MM.1S (cell line): ENCODE measurements at regions not wholly inside any gene's neighbourhood (a gene's known extent, or its start where the extent isn't known, plus 50 kb on each side); places are given as distances from the start of the nearest gene placed in this dataset.

Experiments
- DNase-seq: peaks from one replicate; pipeline ENCODE4 v3.0.0-alpha.2; 2015
- H2AFZ ChIP-seq: fragments of 300-600 bp; sonication (generic); 2 replicates; pipeline ENCODE4 v1.6.0; 2016; ENCODE audit warnings: antibody characterized with exemption, low read length
- H3F3A ChIP-seq: fragments of 300-600 bp; sonication (generic); 2 replicates; pipeline ENCODE4 v1.6.1; 2016; ENCODE audit warnings: mild to moderate bottlenecking, antibody characterized with exemption, low read length, moderate library complexity, mixed read lengths; ENCODE audit not compliant: insufficient read depth
- H3K27ac ChIP-seq: fragments of 300-600 bp; sonication (generic); 2 replicates; pipeline ENCODE4 v1.5.1; 2016; ENCODE audit warnings: mild to moderate bottlenecking, low read length
- H3K27me3 ChIP-seq: fragments of 300-600 bp; sonication (generic); replicated peaks from 2 replicates; pipeline ENCODE4 v1.6.0; 2016; ENCODE audit warnings: low read length; ENCODE audit not compliant: insufficient read depth
- H3K36me3 ChIP-seq: fragments of 300-600 bp; sonication (generic); replicated peaks from 2 replicates; pipeline ENCODE4 v1.6.1; 2016; ENCODE audit warnings: mild to moderate bottlenecking, low read length, mixed read lengths; ENCODE audit not compliant: insufficient read depth
- H3K4me1 ChIP-seq: fragments of 300-600 bp; sonication (generic); 2 replicates; pipeline ENCODE4 v1.6.1; 2016; ENCODE audit warnings: low read length, mixed read lengths
- H3K4me2 ChIP-seq: fragments of 300-600 bp; sonication (generic); 2 replicates; pipeline ENCODE4 v1.6.0; 2016; ENCODE audit warnings: low read depth, low read length
- H3K4me3 ChIP-seq: fragments of 300-600 bp; sonication (generic); 2 replicates; pipeline ENCODE4 v1.5.1; 2016; ENCODE audit warnings: low read length, mixed read lengths
- H3K79me2 ChIP-seq: fragments of 300-600 bp; sonication (generic); 2 replicates; pipeline ENCODE4 v1.6.1; 2016; ENCODE audit warnings: mixed run types, low read length, mixed read lengths
- H3K9ac ChIP-seq: fragments of 300-600 bp; sonication (generic); 2 replicates; pipeline ENCODE4 v1.6.1; 2016; ENCODE audit warnings: low read length, mixed read lengths
- H3K9me2 ChIP-seq: fragments of 300-600 bp; sonication (generic); replicated peaks from 2 replicates; pipeline ENCODE4 v1.6.1; 2016; ENCODE audit warnings: mild to moderate bottlenecking, low read length, mixed read lengths; ENCODE audit not compliant: insufficient read depth
- H3K9me3 ChIP-seq: fragments of 300-600 bp; sonication (generic); replicated peaks from 2 replicates; pipeline ENCODE4 v1.6.1; 2016; ENCODE audit warnings: mild to moderate bottlenecking, low read length, mixed read lengths; ENCODE audit not compliant: insufficient read depth
- H4K20me1 ChIP-seq: fragments of 300-600 bp; sonication (generic); 2 replicates; pipeline ENCODE4 v1.6.1; 2016; ENCODE audit warnings: mild to moderate bottlenecking, low read length, moderate library complexity, mixed read lengths; ENCODE audit not compliant: insufficient read depth
- EZH2 ChIP-seq: fragments of 300-600 bp; sonication (generic); optimal IDR thresholded peaks from 2 replicates; pipeline ENCODE3; 2017; ENCODE audit warnings: low read depth, mild to moderate bottlenecking, antibody characterized with exemption, low read length, mixed read lengths
- EZH2phosphoT487 ChIP-seq: fragments of 300-600 bp; sonication (generic); IDR thresholded peaks from 2 replicates; pipeline ENCODE4 v1.6.1; 2018; ENCODE audit warnings: antibody characterized with exemption, low read length
- TF ChIP-seq, protein P1 (sequence below): fragments of 300-600 bp; sonication (generic); IDR thresholded peaks from 2 replicates; pipeline ENCODE4 v1.5.1; 2016; ENCODE audit warnings: antibody characterized with exemption, low read length, mixed read lengths

DNA sequence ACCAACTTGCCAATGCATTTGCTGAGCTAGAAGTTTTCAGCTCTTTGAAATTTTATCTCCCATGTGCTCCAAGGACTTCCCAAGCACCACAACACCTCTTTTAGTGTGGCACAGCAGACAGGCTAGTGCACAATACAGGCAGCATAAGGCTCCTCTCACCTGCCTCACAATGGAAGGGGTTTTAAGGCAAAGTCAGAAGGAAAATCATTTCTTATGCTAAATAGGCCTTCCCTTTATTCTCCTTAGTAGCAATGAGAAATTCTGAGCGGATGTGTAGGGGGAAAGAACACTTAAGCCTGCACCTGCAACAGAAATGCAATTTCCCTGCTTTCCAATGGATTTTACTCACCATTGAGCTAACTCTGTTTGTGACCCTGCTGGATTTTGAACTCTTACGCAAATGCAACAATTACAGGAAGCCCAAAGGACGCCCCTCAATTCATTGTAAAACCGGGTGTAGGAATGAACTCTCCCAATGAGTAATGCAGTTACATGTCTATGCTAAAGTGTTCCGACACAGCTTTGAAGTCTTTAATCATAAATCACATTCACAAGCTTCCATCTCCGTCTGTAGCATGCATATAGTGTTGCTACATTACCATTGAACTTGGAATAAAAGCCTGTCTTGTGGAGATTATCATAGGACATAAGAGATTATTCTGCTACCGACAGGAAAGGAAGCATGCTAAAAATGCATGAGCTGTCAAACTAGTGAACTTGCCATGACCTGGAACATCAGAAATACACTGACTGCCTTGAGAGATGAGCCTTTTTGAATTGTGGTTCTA lies 1084.9 kb downstream of the RPA4 start:
- Histone ChIP-seq H3K9ac (no peak overlapping the region), H3K79me2 (no peaks in the 10 kb centered on the region), H4K20me1 (no peaks in the 10 kb centered on the region), H3K9me2 (no peaks in the 10 kb centered on the region), H3K4me1 (no peaks in the 10 kb centered on the region), H3K36me3 (no peaks in the 10 kb centered on the region), H3K9me3 (no peaks in the 10 kb centered on the region), H3K4me2 (no peak overlapping the region), H3F3A (no peaks in the 10 kb centered on the region), H3K27ac (no peak overlapping the region), H2AFZ (no peak overlapping the region), H3K4me3 (no peak overlapping the region), H3K27me3 (no peaks in the 10 kb centered on the region)
- TF ChIP-seq EZH2phosphoT487 (no peak), EZH2 (no peak)
- TF ChIP-seq, protein P1, sequence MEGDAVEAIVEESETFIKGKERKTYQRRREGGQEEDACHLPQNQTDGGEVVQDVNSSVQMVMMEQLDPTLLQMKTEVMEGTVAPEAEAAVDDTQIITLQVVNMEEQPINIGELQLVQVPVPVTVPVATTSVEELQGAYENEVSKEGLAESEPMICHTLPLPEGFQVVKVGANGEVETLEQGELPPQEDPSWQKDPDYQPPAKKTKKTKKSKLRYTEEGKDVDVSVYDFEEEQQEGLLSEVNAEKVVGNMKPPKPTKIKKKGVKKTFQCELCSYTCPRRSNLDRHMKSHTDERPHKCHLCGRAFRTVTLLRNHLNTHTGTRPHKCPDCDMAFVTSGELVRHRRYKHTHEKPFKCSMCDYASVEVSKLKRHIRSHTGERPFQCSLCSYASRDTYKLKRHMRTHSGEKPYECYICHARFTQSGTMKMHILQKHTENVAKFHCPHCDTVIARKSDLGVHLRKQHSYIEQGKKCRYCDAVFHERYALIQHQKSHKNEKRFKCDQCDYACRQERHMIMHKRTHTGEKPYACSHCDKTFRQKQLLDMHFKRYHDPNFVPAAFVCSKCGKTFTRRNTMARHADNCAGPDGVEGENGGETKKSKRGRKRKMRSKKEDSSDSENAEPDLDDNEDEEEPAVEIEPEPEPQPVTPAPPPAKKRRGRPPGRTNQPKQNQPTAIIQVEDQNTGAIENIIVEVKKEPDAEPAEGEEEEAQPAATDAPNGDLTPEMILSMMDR, result no peak
- no peak for DNase-seq

- Histone ChIP-seq H4K20me1 (no peaks in the 10 kb centered on the region), H3K4me3 (no peak overlapping the region), H2AFZ (peak overlapping the region; percentile 23; the same call in 1 of the 2 replicates), H3F3A (no peaks in the 10 kb centered on the region), H3K4me1 (peaks cover 10% of the 10 kb centered on the region), H3K9ac (no peak overlapping the region), H3K9me2 (no peaks in the 10 kb centered on the region), H3K4me2 (0 out of 2 replicates have a peak overlapping the region, but pooled peaks have one; percentile 19), H3K36me3 (no peaks in the 10 kb centered on the region), H3K9me3 (no peaks in the 10 kb centered on the region), H3K27me3 (no peaks in the 10 kb centered on the region), H3K79me2 (no peaks in the 10 kb centered on the region), H3K27ac (no peak overlapping the region)
- DNase-seq, result no peak
- TF ChIP-seq EZH2 (no peak), EZH2phosphoT487 (no peak)
- TF ChIP-seq, protein P1, result no peak
Measured at GRCh38 chrX:97984641-97985040, 1100.9 kb downstream of the RPA4 start.

DNA sequence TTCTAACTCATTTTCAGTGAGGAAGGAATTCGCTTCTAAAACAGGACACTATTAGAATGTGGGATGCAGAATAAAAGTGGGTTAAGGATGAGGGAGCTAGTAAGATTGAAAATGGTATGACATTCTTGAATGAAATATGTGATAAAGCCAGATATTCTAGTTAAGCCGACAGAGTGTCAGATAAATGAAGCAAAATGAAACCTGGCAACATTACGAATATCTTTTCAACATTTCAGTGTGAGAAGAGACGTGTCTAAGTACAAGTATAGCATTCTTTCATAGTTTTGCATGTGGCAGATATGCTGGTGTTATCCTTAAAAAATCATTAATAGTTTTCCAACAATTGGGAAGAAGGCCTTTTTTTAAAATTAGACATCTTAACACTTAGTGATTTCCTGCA lies 1101.4 kb downstream of the RPA4 start:
- Histone ChIP-seq H3K4me2 (no peak overlapping the region), H3K27me3 (no peaks in the 10 kb centered on the region), H4K20me1 (no peaks in the 10 kb centered on the region), H3K27ac (no peak overlapping the region), H3K4me1 (peaks cover 10% of the 10 kb centered on the region), H3K9me2 (no peaks in the 10 kb centered on the region), H2AFZ (no peak overlapping the region), H3K9me3 (no peaks in the 10 kb centered on the region), H3K9ac (no peak overlapping the region), H3K36me3 (no peaks in the 10 kb centered on the region), H3K79me2 (no peaks in the 10 kb centered on the region), H3K4me3 (no peak overlapping the region), H3F3A (no peaks in the 10 kb centered on the region)
- no peak for DNase-seq
- no peak for TF ChIP-seq EZH2
- TF ChIP-seq, protein P1, result no peak
- TF ChIP-seq EZH2phosphoT487, result no peak
